NCI-H2171 (cell line): ENCODE measurements at regions not wholly inside any gene's neighbourhood (a gene's known extent, or its start where the extent isn't known, plus 50 kb on each side); places are given as distances from the start of the nearest gene placed in this dataset.
"Not testable (repeated sequence)": the region's sequence is repeated elsewhere in the genome, so short reads cannot be mapped to it uniquely, and the experiment has no call there.

Experiments
- DNase-seq: peaks from one replicate; lab custom pipeline; 2025; lab: John Stamatoyannopoulos, UW

GRCh38 chr15:20473465-20473864 is 68.1 kb downstream of the GOLGA6L6 start:
- DNase-seq, result not testable (repeated sequence)

GRCh38 chr15:20472983-20473382 is 68.6 kb downstream of the GOLGA6L6 start:
- not testable (repeated sequence) for DNase-seq

- DNase-seq, result not testable (repeated sequence)
Measured at GRCh38 chr15:20470810-20471209, 70.8 kb downstream of the GOLGA6L6 start.

- DNase-seq, result not testable (repeated sequence)
Measured at GRCh38 chr15:20441138-20441537, 100.5 kb downstream of the GOLGA6L6 start.

GRCh38 chr15:20440390-20440789 is 101.2 kb downstream of the GOLGA6L6 start:
- DNase-seq, result not testable (repeated sequence)

GRCh38 chr15:20439111-20439510 is 102.5 kb downstream of the GOLGA6L6 start:
- not testable (repeated sequence) for DNase-seq

- not testable (repeated sequence) for DNase-seq
Measured at GRCh38 chr15:20438255-20438654, 103.3 kb downstream of the GOLGA6L6 start.

- not testable (repeated sequence) for DNase-seq
Measured at GRCh38 chr15:20433468-20433867, 108.1 kb downstream of the GOLGA6L6 start.

- not testable (repeated sequence) for DNase-seq
Measured at GRCh38 chr15:20430495-20430894, 111.1 kb downstream of the GOLGA6L6 start.

GRCh38 chr15:20420710-20421109 is 120.9 kb downstream of the GOLGA6L6 start:
- not testable (repeated sequence) for DNase-seq

GRCh38 chr15:20416618-20417017 is 125.0 kb downstream of the GOLGA6L6 start:
- DNase-seq, result not testable (repeated sequence)

- not testable (repeated sequence) for DNase-seq
Measured at GRCh38 chr15:20409667-20410198, 131.9 kb downstream of the GOLGA6L6 start.

- DNase-seq, result no peak
Measured at GRCh38 chr15:20409247-20409646, 132.4 kb downstream of the GOLGA6L6 start.

- no peak for DNase-seq
Measured at GRCh38 chr15:20407553-20407952, 134.0 kb downstream of the GOLGA6L6 start.

- not testable (repeated sequence) for DNase-seq
Measured at GRCh38 chr15:20404571-20404970, 137.0 kb downstream of the GOLGA6L6 start.

- not testable (repeated sequence) for DNase-seq
Measured at GRCh38 chr15:20402586-20402985, 139.0 kb downstream of the GOLGA6L6 start.

- not testable (repeated sequence) for DNase-seq
Measured at GRCh38 chr15:20401058-20401457, 140.5 kb downstream of the GOLGA6L6 start.

GRCh38 chr15:20398680-20399079 is 142.9 kb downstream of the GOLGA6L6 start:
- not testable (repeated sequence) for DNase-seq

- not testable (repeated sequence) for DNase-seq
Measured at GRCh38 chr15:20388161-20388560, 153.4 kb downstream of the GOLGA6L6 start.

GRCh38 chr15:20386198-20386597 is 155.4 kb downstream of the GOLGA6L6 start:
- no peak for DNase-seq

GRCh38 chr15:20380199-20380598 is 161.4 kb downstream of the GOLGA6L6 start:
- DNase-seq, result not testable (repeated sequence)

- no peak for DNase-seq
Measured at GRCh38 chr15:20376872-20377271, 164.7 kb downstream of the GOLGA6L6 start.

GRCh38 chr15:20372416-20372815 is 169.2 kb downstream of the GOLGA6L6 start:
- DNase-seq, result not testable (repeated sequence)

GRCh38 chr15:20369500-20369899 is 172.1 kb downstream of the GOLGA6L6 start:
- no peak for DNase-seq
